ENCODE measurements at regions not wholly inside any gene's neighbourhood (a gene's known extent, or its start where the extent isn't known, plus 50 kb on each side); places are given as distances from the start of the nearest gene placed in this dataset.

DNA sequence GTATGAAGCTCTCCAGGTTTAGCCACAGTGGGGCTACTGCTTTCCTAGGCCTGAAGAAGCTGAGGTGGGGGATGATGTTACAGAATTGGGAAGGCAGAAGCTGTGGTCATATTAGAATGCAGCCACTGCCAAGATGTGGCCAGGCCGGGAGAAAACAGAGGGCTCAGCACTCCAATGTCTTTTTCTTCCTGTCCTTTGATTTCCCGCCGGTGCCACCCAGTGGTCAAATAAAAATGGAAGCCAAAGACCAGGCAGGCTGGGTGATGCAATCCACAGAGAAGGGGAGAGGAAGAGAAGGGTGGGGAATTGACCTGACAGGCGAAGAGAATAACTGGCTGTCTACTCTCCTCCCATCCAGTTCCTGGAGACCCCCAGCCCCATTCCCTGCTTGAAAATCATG is 94.9 kb upstream of the SHISA3 start:
- no peaks in the 10 kb centered on the region for H4K20me1 ChIP-seq (replicated peaks; ENCODE audit: insufficient read depth)
- TF ChIP-seq, protein P1, sequence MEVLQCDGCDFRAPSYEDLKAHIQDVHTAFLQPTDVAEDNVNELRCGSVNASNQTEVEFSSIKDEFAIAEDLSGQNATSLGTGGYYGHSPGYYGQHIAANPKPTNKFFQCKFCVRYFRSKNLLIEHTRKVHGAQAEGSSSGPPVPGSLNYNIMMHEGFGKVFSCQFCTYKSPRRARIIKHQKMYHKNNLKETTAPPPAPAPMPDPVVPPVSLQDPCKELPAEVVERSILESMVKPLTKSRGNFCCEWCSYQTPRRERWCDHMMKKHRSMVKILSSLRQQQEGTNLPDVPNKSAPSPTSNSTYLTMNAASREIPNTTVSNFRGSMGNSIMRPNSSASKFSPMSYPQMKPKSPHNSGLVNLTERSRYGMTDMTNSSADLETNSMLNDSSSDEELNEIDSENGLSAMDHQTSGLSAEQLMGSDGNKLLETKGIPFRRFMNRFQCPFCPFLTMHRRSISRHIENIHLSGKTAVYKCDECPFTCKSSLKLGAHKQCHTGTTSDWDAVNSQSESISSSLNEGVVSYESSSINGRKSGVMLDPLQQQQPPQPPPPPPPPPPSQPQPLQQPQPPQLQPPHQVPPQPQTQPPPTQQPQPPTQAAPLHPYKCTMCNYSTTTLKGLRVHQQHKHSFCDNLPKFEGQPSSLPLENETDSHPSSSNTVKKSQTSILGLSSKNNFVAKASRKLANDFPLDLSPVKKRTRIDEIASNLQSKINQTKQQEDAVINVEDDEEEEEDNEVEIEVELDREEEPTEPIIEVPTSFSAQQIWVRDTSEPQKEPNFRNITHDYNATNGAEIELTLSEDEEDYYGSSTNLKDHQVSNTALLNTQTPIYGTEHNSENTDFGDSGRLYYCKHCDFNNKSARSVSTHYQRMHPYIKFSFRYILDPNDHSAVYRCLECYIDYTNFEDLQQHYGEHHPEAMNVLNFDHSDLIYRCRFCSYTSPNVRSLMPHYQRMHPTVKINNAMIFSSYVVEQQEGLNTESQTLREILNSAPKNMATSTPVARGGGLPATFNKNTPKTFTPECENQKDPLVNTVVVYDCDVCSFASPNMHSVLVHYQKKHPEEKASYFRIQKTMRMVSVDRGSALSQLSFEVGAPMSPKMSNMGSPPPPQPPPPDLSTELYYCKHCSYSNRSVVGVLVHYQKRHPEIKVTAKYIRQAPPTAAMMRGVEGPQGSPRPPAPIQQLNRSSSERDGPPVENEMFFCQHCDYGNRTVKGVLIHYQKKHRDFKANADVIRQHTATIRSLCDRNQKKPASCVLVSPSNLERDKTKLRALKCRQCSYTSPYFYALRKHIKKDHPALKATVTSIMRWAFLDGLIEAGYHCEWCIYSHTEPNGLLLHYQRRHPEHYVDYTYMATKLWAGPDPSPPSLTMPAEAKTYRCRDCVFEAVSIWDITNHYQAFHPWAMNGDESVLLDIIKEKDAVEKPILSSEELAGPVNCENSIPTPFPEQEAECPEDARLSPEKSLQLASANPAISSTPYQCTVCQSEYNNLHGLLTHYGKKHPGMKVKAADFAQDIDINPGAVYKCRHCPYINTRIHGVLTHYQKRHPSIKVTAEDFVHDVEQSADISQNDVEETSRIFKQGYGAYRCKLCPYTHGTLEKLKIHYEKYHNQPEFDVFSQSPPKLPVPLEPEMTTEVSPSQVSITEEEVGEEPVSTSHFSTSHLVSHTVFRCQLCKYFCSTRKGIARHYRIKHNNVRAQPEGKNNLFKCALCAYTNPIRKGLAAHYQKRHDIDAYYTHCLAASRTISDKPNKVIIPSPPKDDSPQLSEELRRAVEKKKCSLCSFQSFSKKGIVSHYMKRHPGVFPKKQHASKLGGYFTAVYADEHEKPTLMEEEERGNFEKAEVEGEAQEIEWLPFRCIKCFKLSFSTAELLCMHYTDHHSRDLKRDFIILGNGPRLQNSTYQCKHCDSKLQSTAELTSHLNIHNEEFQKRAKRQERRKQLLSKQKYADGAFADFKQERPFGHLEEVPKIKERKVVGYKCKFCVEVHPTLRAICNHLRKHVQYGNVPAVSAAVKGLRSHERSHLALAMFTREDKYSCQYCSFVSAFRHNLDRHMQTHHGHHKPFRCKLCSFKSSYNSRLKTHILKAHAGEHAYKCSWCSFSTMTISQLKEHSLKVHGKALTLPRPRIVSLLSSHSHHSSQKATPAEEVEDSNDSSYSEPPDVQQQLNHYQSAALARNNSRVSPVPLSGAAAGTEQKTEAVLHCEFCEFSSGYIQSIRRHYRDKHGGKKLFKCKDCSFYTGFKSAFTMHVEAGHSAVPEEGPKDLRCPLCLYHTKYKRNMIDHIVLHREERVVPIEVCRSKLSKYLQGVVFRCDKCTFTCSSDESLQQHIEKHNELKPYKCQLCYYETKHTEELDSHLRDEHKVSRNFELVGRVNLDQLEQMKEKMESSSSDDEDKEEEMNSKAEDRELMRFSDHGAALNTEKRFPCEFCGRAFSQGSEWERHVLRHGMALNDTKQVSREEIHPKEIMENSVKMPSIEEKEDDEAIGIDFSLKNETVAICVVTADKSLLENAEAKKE (CRISPR knock-in tag; IDR thresholded peaks at IDR 0.05) = 0 out of 2 replicates have a peak, but pooled peaks have one; percentile 52
- TF ChIP-seq STAT1 (IDR thresholded peaks at IDR 0.05; ENCODE audit: unreplicated experiment) = no peak
- TF ChIP-seq, protein P2, sequence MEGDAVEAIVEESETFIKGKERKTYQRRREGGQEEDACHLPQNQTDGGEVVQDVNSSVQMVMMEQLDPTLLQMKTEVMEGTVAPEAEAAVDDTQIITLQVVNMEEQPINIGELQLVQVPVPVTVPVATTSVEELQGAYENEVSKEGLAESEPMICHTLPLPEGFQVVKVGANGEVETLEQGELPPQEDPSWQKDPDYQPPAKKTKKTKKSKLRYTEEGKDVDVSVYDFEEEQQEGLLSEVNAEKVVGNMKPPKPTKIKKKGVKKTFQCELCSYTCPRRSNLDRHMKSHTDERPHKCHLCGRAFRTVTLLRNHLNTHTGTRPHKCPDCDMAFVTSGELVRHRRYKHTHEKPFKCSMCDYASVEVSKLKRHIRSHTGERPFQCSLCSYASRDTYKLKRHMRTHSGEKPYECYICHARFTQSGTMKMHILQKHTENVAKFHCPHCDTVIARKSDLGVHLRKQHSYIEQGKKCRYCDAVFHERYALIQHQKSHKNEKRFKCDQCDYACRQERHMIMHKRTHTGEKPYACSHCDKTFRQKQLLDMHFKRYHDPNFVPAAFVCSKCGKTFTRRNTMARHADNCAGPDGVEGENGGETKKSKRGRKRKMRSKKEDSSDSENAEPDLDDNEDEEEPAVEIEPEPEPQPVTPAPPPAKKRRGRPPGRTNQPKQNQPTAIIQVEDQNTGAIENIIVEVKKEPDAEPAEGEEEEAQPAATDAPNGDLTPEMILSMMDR (conservative IDR thresholded peaks at IDR 0.05; ENCODE audit: low read depth in 2 of 2) = peak; percentile 51 to 77
- no peak for TF ChIP-seq ZNF114 (CRISPR knock-in tag; IDR thresholded peaks at IDR 0.05)
- TF ChIP-seq NANOG (IDR thresholded peaks at IDR 0.05; ENCODE audit: borderline replicate concordance) = no peak
- no peak for TF ChIP-seq POLR2AphosphoS5 (IDR thresholded peaks at IDR 0.05; ENCODE audit: low read depth)
- TF ChIP-seq EZH2 (IDR thresholded peaks at IDR 0.05; ENCODE audit: low read depth, unreplicated experiment) = no peak
- TF ChIP-seq, protein P3, sequence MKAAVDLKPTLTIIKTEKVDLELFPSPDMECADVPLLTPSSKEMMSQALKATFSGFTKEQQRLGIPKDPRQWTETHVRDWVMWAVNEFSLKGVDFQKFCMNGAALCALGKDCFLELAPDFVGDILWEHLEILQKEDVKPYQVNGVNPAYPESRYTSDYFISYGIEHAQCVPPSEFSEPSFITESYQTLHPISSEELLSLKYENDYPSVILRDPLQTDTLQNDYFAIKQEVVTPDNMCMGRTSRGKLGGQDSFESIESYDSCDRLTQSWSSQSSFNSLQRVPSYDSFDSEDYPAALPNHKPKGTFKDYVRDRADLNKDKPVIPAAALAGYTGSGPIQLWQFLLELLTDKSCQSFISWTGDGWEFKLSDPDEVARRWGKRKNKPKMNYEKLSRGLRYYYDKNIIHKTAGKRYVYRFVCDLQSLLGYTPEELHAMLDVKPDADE (IDR thresholded peaks at IDR 0.05) = no peak
- peaks cover 13% of the 10 kb centered on the region for H3K27me3 Mint-ChIP-seq (ENCODE audit: insufficient read depth, low read depth, poor library complexity)
- ATAC-seq (peak; percentile 91), DNase-seq (ENCODE audit: low spot score) (peak; percentile 82)
- no peak overlapping the region for H3K4me3 Mint-ChIP-seq
- H3K9me3 Mint-ChIP-seq = no peaks in the 10 kb centered on the region
- no peaks in the 10 kb centered on the region for H3K27me3 ChIP-seq (ENCODE audit: insufficient read depth)
- H3F3A ChIP-seq (replicated peaks; ENCODE audit: low read depth) = no peaks in the 10 kb centered on the region
- H3K9me2 ChIP-seq (ENCODE audit: insufficient read depth) = peaks cover 8% of the 10 kb centered on the region; the same call in 1 of the 2 replicates
- H3K4me2 ChIP-seq = no peak overlapping the region
- no peaks in the 10 kb centered on the region for H3K36me3 Mint-ChIP-seq (ENCODE audit: low read depth)
- H3K79me2 ChIP-seq (replicated peaks; ENCODE audit: insufficient read depth) = no peaks in the 10 kb centered on the region
- H3K4me1 ChIP-seq (ENCODE audit: insufficient read depth) = no peaks in the 10 kb centered on the region; the same call in 1 of the 2 replicates
- H2AFZ ChIP-seq = 0 out of 2 replicates have a peak overlapping the region, but pooled peaks have one; percentile 30
- H3K4me1 Mint-ChIP-seq = peaks cover 21% of the 10 kb centered on the region
- H3K36me3 ChIP-seq (ENCODE audit: insufficient read depth) = no peaks in the 10 kb centered on the region
- no peak overlapping the region for H3K4me3 ChIP-seq
- H3K27ac Mint-ChIP-seq = peak overlapping the region; percentile 90
- H3K27ac ChIP-seq (ENCODE audit: low read depth) = no peak overlapping the region

Data from GM23338 (cell line).